ENCODE measurements at regions not wholly inside any gene's neighbourhood (a gene's known extent, or its start where the extent isn't known, plus 50 kb on each side); places are given as distances from the start of the nearest gene placed in this dataset.

DNA sequence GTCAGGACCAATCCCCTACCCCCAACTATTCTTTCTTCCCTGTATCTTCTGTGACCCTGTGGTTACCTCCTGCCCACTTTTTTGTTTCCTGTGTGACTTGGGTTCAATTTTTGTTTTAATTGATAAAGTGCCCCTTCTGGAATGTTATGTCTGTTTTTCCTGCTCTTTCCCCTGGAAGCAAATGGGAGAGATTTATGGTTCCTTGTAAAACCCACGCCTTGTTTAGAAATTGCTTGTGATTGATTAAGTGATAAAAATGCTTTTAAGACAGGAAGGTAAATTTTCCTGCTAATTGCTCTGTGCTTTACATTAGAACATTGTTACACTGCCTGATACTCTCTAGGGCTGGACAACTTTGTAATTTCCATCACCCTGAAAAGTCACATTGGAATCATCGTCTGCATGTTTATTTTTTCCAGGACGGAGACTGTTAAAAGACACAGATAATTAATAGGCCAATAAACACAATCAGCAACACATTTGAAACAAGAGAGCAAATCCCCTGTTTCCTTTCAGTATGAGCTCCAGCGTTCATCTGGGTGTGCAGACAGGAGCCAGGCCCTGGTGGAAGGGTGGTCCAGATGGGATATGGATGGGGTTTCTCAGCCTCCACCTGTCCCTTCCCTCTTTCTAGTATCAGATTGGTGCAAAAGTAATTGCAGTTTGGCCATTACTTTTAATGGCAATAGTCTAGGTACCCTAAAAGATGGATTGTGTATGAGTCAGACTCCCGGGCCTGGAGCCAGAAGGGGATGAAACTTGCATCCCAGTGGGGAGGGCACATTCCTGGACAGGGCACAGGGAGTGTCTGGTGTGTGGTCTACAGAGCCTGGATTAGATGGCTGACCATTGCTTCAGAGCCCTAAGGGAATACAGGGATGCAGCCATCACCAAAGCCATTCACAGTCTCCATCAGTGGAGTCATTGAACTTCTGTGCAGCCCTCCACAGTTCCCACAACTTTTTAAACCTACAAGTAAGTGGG lies 58.1 kb upstream of the AGBL1 start:
- TF ChIP-seq, protein P1, sequence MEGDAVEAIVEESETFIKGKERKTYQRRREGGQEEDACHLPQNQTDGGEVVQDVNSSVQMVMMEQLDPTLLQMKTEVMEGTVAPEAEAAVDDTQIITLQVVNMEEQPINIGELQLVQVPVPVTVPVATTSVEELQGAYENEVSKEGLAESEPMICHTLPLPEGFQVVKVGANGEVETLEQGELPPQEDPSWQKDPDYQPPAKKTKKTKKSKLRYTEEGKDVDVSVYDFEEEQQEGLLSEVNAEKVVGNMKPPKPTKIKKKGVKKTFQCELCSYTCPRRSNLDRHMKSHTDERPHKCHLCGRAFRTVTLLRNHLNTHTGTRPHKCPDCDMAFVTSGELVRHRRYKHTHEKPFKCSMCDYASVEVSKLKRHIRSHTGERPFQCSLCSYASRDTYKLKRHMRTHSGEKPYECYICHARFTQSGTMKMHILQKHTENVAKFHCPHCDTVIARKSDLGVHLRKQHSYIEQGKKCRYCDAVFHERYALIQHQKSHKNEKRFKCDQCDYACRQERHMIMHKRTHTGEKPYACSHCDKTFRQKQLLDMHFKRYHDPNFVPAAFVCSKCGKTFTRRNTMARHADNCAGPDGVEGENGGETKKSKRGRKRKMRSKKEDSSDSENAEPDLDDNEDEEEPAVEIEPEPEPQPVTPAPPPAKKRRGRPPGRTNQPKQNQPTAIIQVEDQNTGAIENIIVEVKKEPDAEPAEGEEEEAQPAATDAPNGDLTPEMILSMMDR (IDR thresholded peaks at IDR 0.05; ENCODE audit: insufficient read depth, low read depth, low read length): no peak
- no peak for TF ChIP-seq EZH2 (IDR thresholded peaks at IDR 0.05; ENCODE audit: insufficient read depth, low read length)

Data from astrocyte (in vitro differentiated cells and primary cell).